ENCODE measurements at regions not wholly inside any gene's neighbourhood (a gene's known extent, or its start where the extent isn't known, plus 50 kb on each side); places are given as distances from the start of the nearest gene placed in this dataset.
"Not testable (repeated sequence)": the region's sequence is repeated elsewhere in the genome, so short reads cannot be mapped to it uniquely, and the experiment has no call there.

GRCh38 chr5:40225147-40225546, 454.6 kb upstream of the PTGER4 start:
- TF ChIP-seq CTCF, POLR2A (IDR thresholded peaks at IDR 0.05): not testable (repeated sequence)

Data from testis (tissue), 2 donors.